ENCODE measurements at regions not wholly inside any gene's neighbourhood (a gene's known extent, or its start where the extent isn't known, plus 50 kb on each side); places are given as distances from the start of the nearest gene placed in this dataset.

DNA sequence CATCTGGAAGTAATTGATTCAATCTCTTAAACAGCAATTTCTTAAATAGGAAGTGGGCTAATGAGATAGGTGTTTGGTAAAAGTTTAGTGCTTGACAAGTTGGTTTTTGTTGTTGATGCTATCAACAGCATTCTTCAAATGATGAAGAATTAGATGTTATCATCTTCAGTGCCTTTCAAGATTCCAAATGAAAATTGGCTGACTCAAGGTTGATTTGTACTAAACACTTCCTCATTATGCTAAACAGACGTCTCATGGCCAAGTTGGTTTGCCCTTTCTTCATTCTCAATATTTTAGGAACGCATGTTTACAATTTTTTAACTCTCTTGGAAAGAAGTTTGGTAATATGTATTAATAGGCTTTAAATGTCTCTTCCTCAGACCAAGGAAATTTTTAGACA is 86.0 kb downstream of the MID1IP1 start:
- DNase-seq (ENCODE audit: low read depth in 2 of 2): no peak

DNA sequence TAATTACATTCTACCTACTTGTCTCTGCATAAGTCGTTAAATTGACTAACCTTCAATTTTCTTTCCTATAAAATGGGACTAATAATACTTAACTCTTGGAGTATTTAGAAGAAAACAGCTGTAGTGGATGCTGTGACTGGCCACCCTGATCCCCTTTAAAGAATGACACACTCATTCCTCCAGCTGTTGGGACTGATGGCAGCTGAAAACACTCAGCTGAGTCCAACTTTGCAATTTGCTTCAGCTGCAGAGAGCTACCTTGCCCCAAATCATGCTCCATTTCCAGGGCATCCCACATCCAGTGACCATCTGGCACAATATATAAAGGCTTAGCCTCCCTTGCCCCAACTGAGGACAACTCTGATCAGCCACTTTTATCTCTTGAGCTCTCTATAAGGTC is 89.1 kb downstream of the MID1IP1 start:
- no peak for DNase-seq (ENCODE audit: low read depth in 2 of 2)

DNA sequence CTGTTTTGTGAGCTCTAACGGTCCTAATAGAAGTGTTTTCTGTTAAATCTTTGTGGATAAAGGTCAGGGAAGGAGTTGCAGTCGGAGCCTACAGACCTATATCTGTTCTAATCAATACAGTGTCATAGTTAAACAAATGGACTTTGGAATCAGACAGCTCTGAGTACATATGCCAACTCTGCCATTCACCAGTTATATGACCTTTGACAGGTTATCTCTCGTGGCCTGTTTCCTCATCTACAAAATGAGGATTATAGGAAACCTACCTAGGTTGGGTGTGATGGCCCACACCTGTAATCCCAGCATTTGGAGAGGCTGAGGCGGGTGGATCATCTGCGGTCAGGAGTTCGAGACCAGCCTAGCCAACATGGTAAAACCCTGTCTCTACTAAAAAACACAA is 89.7 kb downstream of the MID1IP1 start:
- DNase-seq (ENCODE audit: low read depth in 2 of 2): no peak

DNA sequence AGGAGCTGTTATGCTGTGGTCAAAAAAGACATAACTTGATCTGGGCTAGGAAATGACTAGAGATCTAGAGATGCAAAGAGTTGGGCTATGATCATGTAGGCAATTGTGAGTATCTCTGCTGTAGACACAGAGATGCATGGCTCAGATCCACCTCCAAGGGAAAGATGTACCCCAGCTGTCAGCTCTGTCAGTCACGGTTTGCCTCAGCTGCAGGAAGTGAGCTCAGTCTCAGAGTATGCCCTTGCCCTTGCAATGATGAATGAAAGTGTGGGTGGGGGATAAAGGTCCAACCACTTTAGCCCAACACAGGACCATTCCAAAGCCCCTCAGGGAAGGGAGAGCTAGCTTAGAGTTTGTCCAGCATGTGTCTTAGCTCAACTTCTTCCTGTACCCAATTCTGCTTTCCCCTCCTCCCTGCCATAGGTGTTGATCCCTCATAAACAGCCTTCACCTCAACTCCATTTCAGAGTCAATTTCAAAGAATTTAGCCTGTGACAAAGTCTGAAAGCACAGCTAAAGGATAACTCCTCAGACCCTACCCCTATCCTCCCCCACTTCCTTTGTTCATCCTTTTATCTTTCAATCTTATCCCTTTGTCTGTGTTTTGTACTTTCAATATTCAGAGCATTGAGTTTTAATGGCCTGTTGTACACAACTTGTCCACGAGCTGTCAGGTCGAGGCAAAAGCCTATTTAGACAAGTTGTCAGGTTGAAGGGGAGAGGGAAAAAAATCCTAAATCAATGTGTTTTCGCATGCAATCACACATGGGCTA is 90.6 kb downstream of the MID1IP1 start:
- DNase-seq (ENCODE audit: low read depth in 2 of 2): peak in 1 of 2 experiments; percentile 13

DNA sequence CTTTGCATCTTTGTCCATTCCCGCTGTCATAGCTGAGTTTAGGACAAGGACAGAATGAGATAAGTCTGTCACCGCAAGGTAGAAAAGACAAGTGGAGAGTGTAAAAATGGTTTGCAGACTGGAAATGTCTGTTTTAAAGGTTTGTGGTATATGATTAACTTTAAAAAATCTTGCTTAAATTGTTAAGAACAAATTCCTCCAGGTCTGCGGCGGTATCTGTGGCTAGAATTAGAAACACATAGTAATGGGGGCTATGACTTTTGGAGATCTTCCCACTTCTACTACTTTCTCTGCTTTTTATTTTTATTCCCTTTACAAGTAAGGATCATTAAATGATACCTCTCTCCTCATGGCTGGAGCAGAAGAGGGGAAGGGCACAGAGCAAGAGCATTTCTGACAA is 92.2 kb downstream of the MID1IP1 start:
- peak in 1 of 2 experiments; percentile 7 for DNase-seq (ENCODE audit: low read depth in 2 of 2)

DNA sequence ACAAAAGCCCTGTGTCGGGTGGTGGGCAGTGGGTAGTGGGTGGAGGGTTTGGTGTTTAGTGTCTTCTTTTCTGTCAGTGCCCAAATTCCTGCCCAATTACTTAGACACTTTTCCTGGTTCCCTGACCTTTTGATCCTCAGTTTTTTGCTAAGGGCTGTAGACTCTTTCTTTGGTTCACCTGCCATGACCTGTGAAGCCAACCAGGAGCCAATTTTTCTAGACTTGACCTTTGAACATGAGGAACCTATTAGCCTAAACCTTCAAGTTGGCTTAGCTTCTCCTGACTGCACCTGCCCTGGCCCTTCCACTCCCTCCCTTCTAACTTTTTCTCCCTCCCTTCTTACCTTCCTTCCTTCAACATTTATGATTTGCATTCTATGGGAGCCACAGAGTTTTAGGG is 94.5 kb downstream of the MID1IP1 start:
- DNase-seq (ENCODE audit: low read depth in 2 of 2): no peak

DNA sequence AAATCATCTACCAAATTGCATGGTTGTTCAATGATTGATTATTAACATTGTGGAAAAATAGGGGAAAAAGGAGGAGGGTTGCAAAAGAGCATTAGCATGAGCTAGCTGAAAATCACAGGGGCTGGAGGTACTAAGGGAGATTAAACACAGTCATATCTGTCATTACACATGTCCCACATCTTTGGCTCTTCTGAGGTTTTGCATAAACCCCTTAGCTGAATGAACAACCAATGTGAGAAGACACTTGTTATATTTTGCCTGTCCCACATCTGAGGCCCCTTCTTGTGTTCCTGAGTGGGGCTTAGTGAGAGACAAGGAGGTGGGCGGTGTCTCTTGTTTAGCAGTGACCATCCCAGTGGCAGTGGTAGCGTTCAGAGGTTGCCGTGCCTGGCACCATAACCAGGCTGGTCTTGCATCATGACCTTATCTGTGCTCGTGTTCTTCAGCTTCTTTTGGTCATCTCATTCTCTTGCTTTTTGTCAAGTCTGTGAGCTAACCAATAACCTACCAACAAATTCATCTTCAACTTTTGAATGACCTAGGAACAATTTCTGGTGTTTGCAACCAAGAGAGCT is 95.6 kb downstream of the MID1IP1 start:
- no peak for DNase-seq (ENCODE audit: low read depth in 2 of 2)

DNA sequence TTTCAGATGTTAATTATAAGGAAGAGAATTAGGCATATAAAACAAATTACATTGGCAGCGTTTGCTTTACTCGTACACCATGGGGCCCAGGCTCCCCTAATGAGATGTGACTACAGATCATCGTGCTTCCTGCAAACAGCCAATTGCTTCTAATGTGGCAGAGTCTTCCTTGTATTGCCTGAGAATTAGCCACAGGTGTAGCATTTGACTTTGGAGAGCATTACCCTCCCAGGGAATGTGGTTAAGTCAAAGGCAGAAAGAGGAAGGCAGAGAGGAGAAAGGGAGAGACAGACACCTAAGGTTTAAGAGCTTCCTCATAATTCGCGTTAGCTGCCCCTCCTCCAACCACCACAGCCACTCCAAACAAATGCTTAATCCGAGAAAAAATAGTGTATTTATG is 97.0 kb downstream of the MID1IP1 start:
- DNase-seq (ENCODE audit: low read depth in 2 of 2): no peak

DNA sequence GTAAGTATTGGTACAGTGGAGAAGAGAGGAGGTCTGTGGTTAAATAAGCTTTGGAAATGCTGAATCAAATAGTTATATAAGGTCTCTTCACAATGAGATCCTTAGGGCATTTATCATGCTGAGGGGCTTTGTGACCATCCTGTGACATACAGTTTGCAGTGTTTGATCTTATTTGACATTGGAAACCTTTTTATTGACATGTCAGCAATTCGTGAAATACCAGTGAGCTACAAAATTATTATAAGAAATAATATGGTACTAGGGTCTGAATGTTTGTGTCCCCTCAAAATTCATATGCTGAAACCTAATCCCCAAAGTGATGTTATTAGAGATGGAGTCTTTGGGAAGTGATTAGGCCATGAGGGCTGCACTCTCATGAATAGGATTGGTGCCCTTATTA is 98.4 kb downstream of the MID1IP1 start:
- DNase-seq (ENCODE audit: low read depth in 2 of 2): no peak

DNA sequence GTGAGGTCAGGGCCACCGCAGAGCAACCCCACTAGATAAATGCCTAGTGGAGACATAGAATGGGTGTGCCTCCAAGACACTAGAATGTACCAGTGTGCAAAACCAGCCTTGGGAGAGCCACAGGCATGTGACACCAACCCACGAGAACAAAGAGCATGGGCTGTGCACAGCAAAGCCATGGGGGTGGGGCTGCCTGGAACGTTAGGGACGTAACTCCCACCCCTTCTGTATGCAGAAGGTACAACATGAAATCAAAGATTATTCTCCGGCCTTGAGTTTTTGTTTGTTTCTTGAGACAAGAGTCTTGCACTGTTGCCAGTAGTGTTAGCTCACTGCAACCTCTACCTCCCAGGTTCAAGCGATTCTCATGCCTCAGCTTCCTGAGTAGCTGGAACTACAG is 99.5 kb downstream of the MID1IP1 start:
- no peak for DNase-seq (ENCODE audit: low read depth in 2 of 2)

DNA sequence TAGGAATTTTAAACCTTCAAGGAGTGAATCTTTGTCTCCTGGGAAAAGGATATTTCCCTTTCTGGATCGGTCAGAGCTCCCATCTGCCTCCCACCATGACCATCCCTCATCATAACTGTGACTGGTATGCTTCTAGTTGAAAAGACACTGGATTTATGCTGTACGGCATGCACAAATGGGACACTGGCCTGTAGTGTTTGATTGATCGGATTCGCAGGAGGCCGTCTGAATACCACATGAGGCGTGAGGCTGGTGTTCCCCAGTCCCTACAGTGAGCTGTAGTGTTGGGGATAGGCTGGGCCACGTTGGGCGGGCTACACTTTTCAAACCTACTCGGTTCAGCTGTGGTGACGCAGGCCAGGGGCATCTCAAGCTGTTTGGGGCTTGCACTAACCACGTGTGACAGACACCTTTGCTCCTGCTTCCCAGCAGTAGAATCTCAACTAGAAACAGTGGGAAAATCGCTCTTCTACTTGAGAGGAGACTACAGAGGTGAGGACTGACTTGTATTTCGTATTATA is 101.8 kb downstream of the MID1IP1 start:
- DNase-seq (ENCODE audit: low read depth in 2 of 2): no peak

DNA sequence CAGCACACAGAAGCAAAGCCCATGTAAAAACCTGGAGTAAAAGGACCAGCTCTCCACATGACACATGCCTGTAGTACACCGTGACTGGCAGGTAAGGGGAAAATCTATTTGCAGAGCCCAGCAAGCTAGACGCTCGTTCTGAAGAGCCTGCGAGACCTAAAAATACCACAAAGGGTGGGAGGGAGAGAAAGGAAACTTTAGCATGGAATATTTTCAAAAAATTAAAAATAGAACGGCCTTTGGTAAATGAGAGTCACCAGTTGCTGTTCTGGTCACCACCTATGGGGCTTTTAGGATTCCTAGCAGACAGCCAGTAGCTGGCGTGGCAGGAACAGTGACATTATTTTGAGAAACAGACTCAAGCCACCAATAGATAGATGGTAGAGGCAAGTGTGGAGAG is 115.5 kb downstream of the MID1IP1 start:
- DNase-seq (ENCODE audit: low read depth in 2 of 2): no peak

DNA sequence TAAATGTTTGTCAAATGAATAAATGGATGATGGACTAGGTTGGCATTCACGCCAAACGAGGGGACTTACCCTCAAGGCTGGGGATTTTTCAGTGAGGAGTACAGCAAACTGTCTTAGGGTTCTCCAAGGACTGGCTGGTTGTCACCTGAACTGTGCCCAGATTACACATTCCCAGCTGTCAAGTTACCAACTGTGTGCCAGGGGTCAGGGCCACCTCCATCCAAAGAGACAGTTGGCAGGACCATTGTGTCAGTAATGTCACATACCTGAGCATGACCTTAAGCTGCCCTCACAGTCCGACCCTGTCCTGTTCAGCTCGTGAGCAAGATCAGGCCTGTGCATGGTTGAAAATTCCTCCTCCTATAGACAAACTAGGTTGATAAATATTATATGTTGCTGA is 116.7 kb downstream of the MID1IP1 start:
- DNase-seq (ENCODE audit: low read depth in 2 of 2): no peak

DNA sequence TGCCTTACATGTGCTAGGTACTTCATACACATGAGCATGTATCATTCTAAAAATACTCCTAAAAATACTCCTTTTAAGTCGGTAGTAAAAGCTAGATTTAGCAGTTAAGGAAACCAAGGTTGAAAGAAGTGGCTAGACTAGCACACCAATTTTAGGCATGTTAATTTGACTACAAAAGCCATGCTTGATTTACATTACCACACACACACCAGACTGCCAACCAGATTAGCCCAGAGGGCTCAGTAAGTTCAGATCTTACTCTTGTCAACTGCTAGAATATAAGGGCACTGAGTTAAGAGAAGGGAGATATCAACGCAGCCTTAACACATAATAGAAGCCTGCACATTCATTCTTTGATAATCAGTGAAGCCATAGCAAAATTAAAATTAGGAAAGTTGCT is 117.9 kb downstream of the MID1IP1 start:
- no peak for DNase-seq (ENCODE audit: low read depth in 2 of 2)

DNA sequence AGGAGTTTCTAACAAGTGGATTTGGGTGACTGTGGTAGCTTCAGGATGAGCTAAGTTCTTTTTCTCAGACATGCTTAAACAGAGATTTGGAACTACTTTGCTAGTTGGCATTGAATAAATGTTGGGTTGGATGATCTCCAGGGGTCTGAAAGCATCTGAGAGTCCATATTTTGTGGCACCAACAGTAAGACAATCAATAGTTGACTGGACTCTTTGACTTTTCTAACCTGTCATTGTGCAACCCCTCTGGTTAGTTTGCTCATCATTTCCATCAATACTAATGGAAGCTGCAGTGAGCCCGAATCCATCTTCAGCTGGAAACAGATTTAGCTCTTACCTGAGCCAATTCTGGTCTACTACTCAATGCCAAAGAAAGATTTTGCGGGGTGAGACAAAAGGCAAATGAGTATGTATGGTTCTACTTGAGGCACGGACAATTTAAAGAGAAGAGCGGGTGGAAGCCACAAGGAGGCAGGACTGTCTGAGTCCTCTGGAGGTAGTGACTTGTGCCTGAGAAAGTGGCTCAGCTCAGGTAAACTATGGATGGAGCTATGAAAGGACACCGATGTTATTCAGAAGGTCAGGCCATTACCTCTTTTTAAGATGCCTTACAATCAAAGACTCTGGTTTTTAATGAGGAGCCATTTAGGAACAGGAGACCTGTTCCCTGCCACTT is 118.7 kb downstream of the MID1IP1 start:
- no peak for DNase-seq (ENCODE audit: low read depth in 2 of 2)

DNA sequence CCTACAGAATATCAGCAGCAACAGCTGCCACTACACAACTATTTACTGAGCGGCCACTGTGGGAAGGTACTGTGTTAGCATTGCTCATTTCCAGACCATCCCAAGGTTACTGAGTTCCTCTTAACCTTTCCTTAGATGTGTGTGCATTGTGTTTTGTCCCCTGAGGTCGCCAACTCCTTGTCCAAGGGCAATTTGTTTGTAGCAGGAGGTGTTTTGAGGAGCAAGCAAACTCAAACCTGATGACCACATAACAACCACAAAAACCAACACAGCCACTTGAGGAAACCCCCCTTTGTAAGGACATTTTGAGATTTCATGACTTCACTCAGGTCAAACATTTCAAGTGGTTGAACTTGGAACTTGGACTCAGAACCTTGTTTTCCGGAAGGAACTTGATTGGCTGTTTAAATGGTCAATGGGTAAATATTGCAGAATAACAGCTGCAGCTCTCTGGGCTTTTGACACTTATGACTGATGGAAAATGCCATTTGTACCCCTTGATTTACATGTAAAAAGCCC is 122.3 kb downstream of the MID1IP1 start:
- no peak for DNase-seq (ENCODE audit: low read depth in 2 of 2)

DNA sequence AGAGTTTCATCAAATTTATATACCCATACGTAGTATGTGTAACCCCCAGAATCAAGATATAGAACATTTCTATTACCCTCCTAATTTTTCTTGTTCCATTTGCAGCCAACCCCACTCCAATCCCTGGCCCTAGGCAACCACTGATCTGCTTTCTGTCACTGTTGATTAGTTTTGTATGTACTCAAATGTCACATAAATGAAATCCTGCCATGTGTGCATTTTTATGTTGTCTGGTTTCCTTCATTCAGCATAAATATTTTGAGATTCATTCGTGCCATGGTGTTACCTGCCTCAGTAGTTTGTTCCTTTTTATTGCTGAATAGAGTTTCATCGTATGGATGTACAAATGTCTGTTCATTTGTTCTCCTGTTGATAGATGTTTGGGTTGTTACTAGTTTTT is 126.3 kb downstream of the MID1IP1 start:
- DNase-seq (ENCODE audit: low read depth in 2 of 2): no peak

DNA sequence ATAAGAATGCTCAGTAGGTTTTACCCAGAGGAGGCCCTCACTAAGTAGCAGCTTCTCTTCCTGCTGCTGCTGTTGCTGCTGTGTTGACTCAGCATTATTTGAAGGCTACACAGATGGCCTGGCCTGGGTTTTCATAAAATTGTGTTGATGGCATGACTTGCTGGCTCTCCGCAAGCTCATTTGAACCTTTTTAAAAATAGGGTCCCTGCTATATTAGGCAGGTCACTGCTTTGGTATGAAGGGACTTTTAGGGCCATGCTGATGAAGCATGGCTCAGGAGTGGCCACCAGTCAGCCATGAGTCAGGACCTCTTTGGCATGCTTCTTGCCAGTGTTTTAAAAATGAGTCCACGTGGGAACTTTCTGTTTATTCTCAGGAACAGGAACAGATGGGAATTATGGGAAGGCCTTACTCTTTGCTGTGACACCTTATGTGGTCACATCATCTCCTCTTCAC is 128.7 kb downstream of the MID1IP1 start:
- no peak for DNase-seq (ENCODE audit: low read depth in 2 of 2)

DNA sequence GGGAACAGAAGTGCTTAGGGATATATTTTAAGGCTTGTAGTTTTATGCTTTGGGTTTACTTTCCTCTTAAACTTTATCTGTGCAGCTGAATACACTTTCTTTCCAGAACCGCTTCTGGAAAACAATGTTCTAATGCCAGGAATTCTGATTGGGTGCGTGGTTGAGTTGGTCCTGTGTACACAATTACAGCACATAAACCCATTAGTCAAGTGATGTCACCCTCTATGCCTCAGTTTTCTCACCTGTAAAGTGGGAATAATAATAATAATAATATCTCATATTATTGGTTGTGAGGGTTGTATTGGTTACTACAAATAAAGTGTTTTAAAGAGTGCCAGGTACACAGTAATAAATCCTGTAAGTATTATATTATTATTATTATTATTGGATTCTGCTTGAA is 129.2 kb downstream of the MID1IP1 start:
- no peak for DNase-seq (ENCODE audit: low read depth in 2 of 2)

DNA sequence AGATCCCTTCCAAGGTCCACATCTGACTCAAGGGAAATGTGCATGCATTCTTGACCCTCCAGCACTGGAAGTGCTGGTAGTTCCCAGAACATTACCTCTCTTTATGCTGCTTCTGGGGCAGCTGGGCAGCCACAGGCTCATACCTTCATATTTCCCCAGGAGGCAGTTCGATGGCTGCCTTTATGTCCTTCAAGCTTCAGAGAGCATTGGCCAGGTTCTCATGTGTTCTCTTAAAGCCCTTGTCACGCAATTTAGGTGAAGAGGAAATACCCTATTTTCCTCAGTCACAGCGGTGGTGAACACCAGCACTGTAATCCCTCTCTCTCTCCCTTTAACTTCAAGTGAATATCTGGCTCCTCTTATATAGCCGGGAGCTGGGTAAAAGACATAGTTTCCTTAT is 134.3 kb downstream of the MID1IP1 start:
- DNase-seq (ENCODE audit: low read depth in 2 of 2): no peak

DNA sequence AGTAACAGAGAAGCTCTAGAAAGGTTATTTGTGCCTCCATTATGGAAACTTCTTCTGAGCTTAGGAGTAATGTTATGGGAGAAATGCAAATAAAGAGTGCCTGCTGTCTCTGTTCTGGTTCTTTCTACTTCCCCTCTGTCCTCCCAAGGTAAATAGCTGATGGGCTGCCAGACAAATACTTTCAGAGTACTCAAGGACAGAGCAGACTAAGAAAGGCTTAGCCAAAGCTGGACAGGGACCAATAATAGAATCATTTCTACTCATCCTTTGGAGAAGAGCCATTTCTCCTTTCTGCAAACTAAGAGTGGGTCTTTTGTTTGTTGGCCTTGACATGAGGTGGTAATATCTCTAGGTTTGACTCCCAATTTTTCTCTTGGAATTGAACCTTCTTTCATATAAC is 136.1 kb downstream of the MID1IP1 start:
- no peak for DNase-seq (ENCODE audit: low read depth in 2 of 2)

DNA sequence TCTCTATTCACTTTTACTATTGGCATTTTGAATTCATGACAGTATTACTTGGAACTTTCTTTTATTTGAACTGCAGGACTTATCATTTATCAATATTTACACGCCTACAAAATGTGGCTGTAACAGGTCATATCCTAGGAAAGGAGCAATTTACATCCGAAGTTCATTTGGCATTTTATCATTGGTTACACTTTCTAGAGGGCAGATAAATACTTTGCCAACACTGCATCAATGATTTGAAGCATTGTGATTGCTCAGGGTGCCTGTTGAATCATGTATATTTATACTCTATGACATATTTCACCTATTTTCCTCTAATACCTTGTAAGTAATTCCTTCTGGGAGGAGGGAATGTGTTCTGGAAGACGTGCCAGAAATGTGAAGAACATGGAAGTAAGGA is 136.7 kb downstream of the MID1IP1 start:
- DNase-seq (ENCODE audit: low read depth in 2 of 2): no peak

DNA sequence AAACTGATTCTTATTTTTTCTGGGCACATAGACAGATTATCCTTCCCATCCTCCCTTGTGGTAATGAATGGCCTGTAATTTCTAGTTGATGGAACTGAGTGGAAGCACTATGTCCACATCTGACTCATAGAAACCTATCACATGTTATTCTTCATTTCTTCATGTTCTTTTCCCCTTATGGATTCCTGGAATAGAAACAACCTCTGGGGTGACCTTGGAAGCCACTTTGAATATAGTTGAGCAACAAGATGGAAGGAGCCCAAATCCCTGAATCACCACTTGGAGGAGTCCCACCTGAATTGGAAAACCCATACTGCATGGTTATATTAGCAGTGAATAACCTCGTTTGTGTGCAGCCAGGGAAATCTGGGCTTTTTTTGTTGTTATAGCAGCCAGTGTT is 137.8 kb downstream of the MID1IP1 start:
- peak; percentile 37 to 42 for DNase-seq (ENCODE audit: low read depth in 2 of 2)

Measured in fibroblast of skin of left quadriceps (primary cell).